GM18907 (cell line): ENCODE measurements at regions not wholly inside any gene's neighbourhood (a gene's known extent, or its start where the extent isn't known, plus 50 kb on each side); places are given as distances from the start of the nearest gene placed in this dataset.
"Not testable (repeated sequence)": the region's sequence is repeated elsewhere in the genome, so short reads cannot be mapped to it uniquely, and the experiment has no call there.

Experiments used
- ATAC-seq: cut with Tn5 transposase; IDR thresholded peaks from one replicate; pipeline ENCODE4 v1.9.1; 2021; ENCODE audit warnings: mild to moderate bottlenecking, moderate library complexity; ENCODE audit not compliant: unreplicated experiment

- no peak for ATAC-seq
These were observed 189.0 kb upstream of the NFIA start for GRCh38 chr1:60893136-60893930.

- no peak for ATAC-seq
These were observed 190.6 kb upstream of the NFIA start for GRCh38 chr1:60891765-60892164.

GRCh38 chr1:60891281-60891680 lies 191.1 kb upstream of the NFIA start:
- no peak for ATAC-seq

GRCh38 chr1:60890664-60891063 lies 191.7 kb upstream of the NFIA start:
- ATAC-seq, result no peak

GRCh38 chr1:60889709-60890108 lies 192.7 kb upstream of the NFIA start:
- no peak for ATAC-seq

GRCh38 chr1:60888126-60888525 lies 194.2 kb upstream of the NFIA start:
- ATAC-seq, result no peak

GRCh38 chr1:60886793-60887331 lies 195.5 kb upstream of the NFIA start:
- ATAC-seq, result no peak

- no peak for ATAC-seq
These were observed 196.3 kb upstream of the NFIA start for GRCh38 chr1:60886090-60886489.

- ATAC-seq, result no peak
These were observed 202.2 kb upstream of the NFIA start for GRCh38 chr1:60880202-60880601.

GRCh38 chr1:60878323-60878722 lies 204.0 kb upstream of the NFIA start:
- ATAC-seq, result no peak

GRCh38 chr1:60877376-60877775 lies 205.0 kb upstream of the NFIA start:
- no peak for ATAC-seq

- no peak for ATAC-seq
These were observed 205.4 kb upstream of the NFIA start for GRCh38 chr1:60876952-60877351.

- no peak for ATAC-seq
These were observed 207.2 kb upstream of the NFIA start for GRCh38 chr1:60875138-60875537.

GRCh38 chr1:60874718-60875117 lies 207.6 kb upstream of the NFIA start:
- no peak for ATAC-seq

GRCh38 chr1:60873396-60873795 lies 209.0 kb upstream of the NFIA start:
- ATAC-seq, result not testable (repeated sequence)

GRCh38 chr1:60872426-60873054 lies 209.8 kb upstream of the NFIA start:
- no peak for ATAC-seq

GRCh38 chr1:60870269-60870865 lies 212.0 kb upstream of the NFIA start:
- no peak for ATAC-seq

- no peak for ATAC-seq
These were observed 213.3 kb upstream of the NFIA start for GRCh38 chr1:60868901-60869663.

- ATAC-seq, result no peak
These were observed 214.6 kb upstream of the NFIA start for GRCh38 chr1:60867782-60868181.

- ATAC-seq, result no peak
These were observed 215.3 kb upstream of the NFIA start for GRCh38 chr1:60866917-60867531.
